ENCODE measurements at regions not wholly inside any gene's neighbourhood (a gene's known extent, or its start where the extent isn't known, plus 50 kb on each side); places are given as distances from the start of the nearest gene placed in this dataset.

GRCh38 chr2:180099308-180099707, 92.2 kb upstream of the CWC22 start:
- no peaks in the 10 kb centered on the region for H3K36me3 Mint-ChIP-seq (ENCODE audit: low read depth, unreplicated experiment)
- H3K27ac Mint-ChIP-seq (ENCODE audit: unreplicated experiment): no peak overlapping the region
- H3K9me3 Mint-ChIP-seq (ENCODE audit: unreplicated experiment): no peaks in the 10 kb centered on the region
- H2AFZ ChIP-seq (ENCODE audit: low read depth, low read length): no peak overlapping the region
- H3K27me3 ChIP-seq (ENCODE audit: insufficient read depth, low read length): no peaks in the 10 kb centered on the region
- H3K4me1 ChIP-seq (ENCODE audit: insufficient read depth, low read length): no peaks in the 10 kb centered on the region
- no peaks in the 10 kb centered on the region for H3K79me2 ChIP-seq (ENCODE audit: insufficient read depth, low read length)
- no peak overlapping the region for H3K9ac ChIP-seq (ENCODE audit: low read length)
- TF ChIP-seq EZH2 (IDR thresholded peaks at IDR 0.05; ENCODE audit: insufficient read depth, low read length) (no peak), CTCF (IDR thresholded peaks at IDR 0.05; ENCODE audit: insufficient read depth, low read depth, low read length) (no peak)
- no peak overlapping the region for H3K4me3 ChIP-seq (ENCODE audit: insufficient read depth, low read depth, low read length)
- FAIRE-seq (no peak), DNase-seq (ENCODE audit: low read depth) (no peak)
- no peaks in the 10 kb centered on the region for H3K4me1 Mint-ChIP-seq (ENCODE audit: low read depth, unreplicated experiment)
- H3K27me3 Mint-ChIP-seq (ENCODE audit: low read depth, unreplicated experiment): no peaks in the 10 kb centered on the region
- no peak overlapping the region for H3K4me3 Mint-ChIP-seq (ENCODE audit: unreplicated experiment)
- H3K9me3 ChIP-seq (ENCODE audit: insufficient read depth, low read depth, low read length): no peaks in the 10 kb centered on the region
- H3K36me3 ChIP-seq (ENCODE audit: insufficient read depth, low read length): no peaks in the 10 kb centered on the region
- no peaks in the 10 kb centered on the region for H4K20me1 ChIP-seq (ENCODE audit: insufficient read depth, low read length)
- H3K27ac ChIP-seq (ENCODE audit: low read depth, low read length): no peak overlapping the region
- H3K4me2 ChIP-seq (ENCODE audit: low read length): no peak overlapping the region

GRCh38 chr2:180085144-180085543, 78.0 kb upstream of the CWC22 start:
- FAIRE-seq: no peak

More at GRCh38 chr2:180085144-180085543, 78.0 kb upstream of the CWC22 start:
- Histone ChIP-seq H3K79me2 (ENCODE audit: insufficient read depth, low read length) (no peaks in the 10 kb centered on the region), H3K4me2 (ENCODE audit: low read length) (no peak overlapping the region), H3K27me3 (ENCODE audit: insufficient read depth, low read length) (peaks cover 2% of the 10 kb centered on the region), H3K9me3 (ENCODE audit: insufficient read depth, low read depth, low read length) (peaks cover 3% of the 10 kb centered on the region), H2AFZ (ENCODE audit: low read depth, low read length) (no peak overlapping the region), H3K4me3 (ENCODE audit: insufficient read depth, low read depth, low read length) (no peak overlapping the region), H3K9ac (ENCODE audit: low read length) (no peak overlapping the region), H3K27ac (ENCODE audit: low read depth, low read length) (no peak overlapping the region), H3K4me1 (ENCODE audit: insufficient read depth, low read length) (no peaks in the 10 kb centered on the region), H4K20me1 (ENCODE audit: insufficient read depth, low read length) (no peaks in the 10 kb centered on the region), H3K36me3 (ENCODE audit: insufficient read depth, low read length) (no peaks in the 10 kb centered on the region)
- TF ChIP-seq CTCF (IDR thresholded peaks at IDR 0.05; ENCODE audit: insufficient read depth, low read depth, low read length) (no peak), EZH2 (IDR thresholded peaks at IDR 0.05; ENCODE audit: insufficient read depth, low read length) (no peak)
- Mint-ChIP-seq H3K9me3 (ENCODE audit: unreplicated experiment) (no peaks in the 10 kb centered on the region), H3K36me3 (ENCODE audit: low read depth, unreplicated experiment) (no peaks in the 10 kb centered on the region), H3K27ac (ENCODE audit: unreplicated experiment) (no peak overlapping the region), H3K4me1 (ENCODE audit: low read depth, unreplicated experiment) (no peaks in the 10 kb centered on the region), H3K4me3 (ENCODE audit: unreplicated experiment) (no peak overlapping the region), H3K27me3 (ENCODE audit: low read depth, unreplicated experiment) (no peaks in the 10 kb centered on the region)
- DNase-seq (ENCODE audit: low read depth): no peak

All from astrocyte (in vitro differentiated cells and primary cell).